ENCODE measurements at regions not wholly inside any gene's neighbourhood (a gene's known extent, or its start where the extent isn't known, plus 50 kb on each side); places are given as distances from the start of the nearest gene placed in this dataset.
"Not testable (repeated sequence)": the region's sequence is repeated elsewhere in the genome, so short reads cannot be mapped to it uniquely, and the experiment has no call there.

DNA sequence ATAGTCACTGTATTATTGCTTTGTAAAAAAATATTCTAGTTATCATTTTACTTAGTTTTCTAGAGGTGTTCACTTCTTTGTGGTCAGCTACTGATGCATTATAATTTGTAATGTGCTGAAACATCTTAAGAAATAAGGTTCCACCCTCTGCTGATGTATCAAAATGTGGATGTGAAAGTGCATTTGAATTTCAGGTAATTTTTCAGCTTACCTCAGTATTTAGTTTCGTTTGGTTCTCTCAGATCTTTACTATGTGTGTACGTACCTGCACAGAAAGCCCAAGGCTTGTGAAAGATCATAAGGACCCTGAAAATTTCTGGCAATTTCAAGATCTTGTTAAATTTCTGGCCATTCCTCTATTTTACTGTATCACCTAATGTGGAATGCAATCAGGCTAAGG lies 542.3 kb upstream of the TPK1 start:
- no peaks in the 10 kb centered on the region for H3K27me3 Mint-ChIP-seq (ENCODE audit: low read depth in 3 of 3)
- H3K4me1 Mint-ChIP-seq, result no peaks in the 10 kb centered on the region
- peaks cover 12 to 31% (median 20%) of the 10 kb centered on the region in 6 donors for H3K9me3 Mint-ChIP-seq
- no peak overlapping the region for H3K27ac Mint-ChIP-seq
- DNase-seq, result no peak
- H3K36me3 Mint-ChIP-seq, result no peaks in the 10 kb centered on the region
- no peak overlapping the region for H3K4me3 Mint-ChIP-seq

GRCh38 chr7:145360511-145361100 lies 524.8 kb upstream of the TPK1 start:
- no peak for DNase-seq
- Mint-ChIP-seq H3K4me3 (no peak overlapping the region), H3K27ac (no peak overlapping the region), H3K27me3 (ENCODE audit: low read depth in 3 of 3) (peaks cover 0 to 3% (median 0%) of the 10 kb centered on the region in 3 donors), H3K4me1 (no peaks in the 10 kb centered on the region), H3K9me3 (peaks cover 12 to 45% (median 22%) of the 10 kb centered on the region in 6 donors), H3K36me3 (peaks cover 0 to 4% (median 0%) of the 10 kb centered on the region in 3 donors)

DNA sequence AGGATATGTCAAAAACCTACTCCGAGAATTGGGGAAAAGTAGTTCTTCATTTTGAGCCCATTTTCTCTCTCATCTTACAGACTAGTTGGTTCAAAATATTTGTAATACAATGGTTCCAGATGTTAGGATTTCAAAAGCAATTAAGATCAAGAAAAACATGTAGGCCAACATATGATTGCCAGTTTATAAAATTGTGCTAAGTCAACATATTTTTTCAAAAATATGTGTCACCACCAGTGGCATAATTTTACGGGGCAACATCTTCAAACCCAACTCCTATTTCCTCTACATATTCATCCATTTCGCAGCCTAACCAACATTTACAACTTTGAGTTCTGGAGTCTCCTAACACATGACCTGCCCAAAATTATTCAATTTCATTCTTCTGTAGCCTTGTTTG lies 514.5 kb upstream of the TPK1 start:
- Mint-ChIP-seq H3K27me3 (ENCODE audit: low read depth in 3 of 3) (no peaks in the 10 kb centered on the region), H3K4me1 (no peaks in the 10 kb centered on the region), H3K4me3 (no peak overlapping the region), H3K9me3 (peaks cover 4 to 29% (median 17%) of the 10 kb centered on the region in 6 donors), H3K36me3 (no peaks in the 10 kb centered on the region), H3K27ac (no peak overlapping the region)
- DNase-seq, result no peak

GRCh38 chr7:145349452-145349851 lies 513.6 kb upstream of the TPK1 start:
- not testable (repeated sequence) for H3K4me3 Mint-ChIP-seq; H3K27ac Mint-ChIP-seq; H3K27me3 Mint-ChIP-seq (ENCODE audit: low read depth in 3 of 3); H3K4me1 Mint-ChIP-seq; H3K36me3 Mint-ChIP-seq; DNase-seq
- H3K9me3 Mint-ChIP-seq, result peaks cover 4 to 29% (median 17%) of the 10 kb centered on the region in 6 donors

DNA sequence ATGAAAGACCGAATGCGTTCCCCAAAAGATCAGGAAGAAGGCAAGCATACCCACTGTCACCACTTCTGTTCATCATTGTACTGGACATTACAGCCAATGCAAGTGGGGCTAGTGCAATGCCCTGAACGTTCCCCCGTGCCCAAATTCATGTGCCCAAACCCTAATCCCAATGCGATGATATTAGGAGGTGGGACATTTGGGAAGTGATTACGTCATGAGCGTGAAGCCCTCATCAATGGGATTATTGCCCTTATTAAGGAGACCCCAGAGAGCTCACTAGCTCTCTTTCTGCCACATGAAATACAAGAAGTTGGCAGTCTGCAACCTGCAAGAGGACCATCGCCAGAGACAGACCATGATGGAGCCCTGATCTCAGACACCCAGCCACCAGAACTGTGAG lies 511.4 kb upstream of the TPK1 start:
- Mint-ChIP-seq H3K9me3 (peaks cover 4 to 28% (median 14%) of the 10 kb centered on the region in 6 donors), H3K36me3 (no peaks in the 10 kb centered on the region), H3K27ac (no peak overlapping the region), H3K4me3 (no peak overlapping the region), H3K27me3 (ENCODE audit: low read depth in 3 of 3) (no peaks in the 10 kb centered on the region), H3K4me1 (no peaks in the 10 kb centered on the region)
- DNase-seq, result no peak

GRCh38 chr7:145339319-145339718 lies 503.5 kb upstream of the TPK1 start:
- Mint-ChIP-seq H3K9me3 (peaks cover 2 to 44% (median 27%) of the 10 kb centered on the region in 6 donors), H3K4me1 (no peaks in the 10 kb centered on the region), H3K27ac (no peak overlapping the region), H3K4me3 (no peak overlapping the region), H3K36me3 (no peaks in the 10 kb centered on the region), H3K27me3 (ENCODE audit: low read depth in 3 of 3) (no peaks in the 10 kb centered on the region)
- no peak for DNase-seq

DNA sequence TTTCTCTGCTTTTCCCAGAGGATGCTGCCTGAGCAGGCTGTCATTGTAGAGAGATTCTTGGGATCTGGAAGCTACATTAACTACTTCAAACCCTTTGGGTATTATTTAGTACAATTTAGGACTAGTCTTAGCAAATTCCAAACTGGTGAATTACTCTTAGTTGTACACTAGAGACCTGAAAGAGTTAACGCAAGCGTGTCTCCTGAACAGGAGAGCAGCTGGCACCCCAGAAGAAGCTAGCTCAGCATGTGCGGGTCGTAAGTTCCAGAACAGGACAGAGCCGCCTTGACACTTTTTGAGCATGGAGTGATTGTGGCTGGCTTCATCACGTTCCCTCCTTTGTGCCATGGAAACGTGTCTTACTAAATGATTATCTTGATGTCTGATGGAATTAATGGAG lies 495.7 kb upstream of the TPK1 start:
- H3K9me3 Mint-ChIP-seq, result peaks cover 4 to 36% (median 22%) of the 10 kb centered on the region in 6 donors

GRCh38 chr7:145331076-145331475 lies 495.2 kb upstream of the TPK1 start:
- DNase-seq, result no peak
- H3K4me1 Mint-ChIP-seq, result no peaks in the 10 kb centered on the region
- H3K4me3 Mint-ChIP-seq, result no peak overlapping the region
- peaks cover 4 to 31% (median 20%) of the 10 kb centered on the region in 6 donors for H3K9me3 Mint-ChIP-seq
- H3K27me3 Mint-ChIP-seq (ENCODE audit: low read depth in 3 of 3), result no peaks in the 10 kb centered on the region
- no peak overlapping the region for H3K27ac Mint-ChIP-seq
- H3K36me3 Mint-ChIP-seq, result no peaks in the 10 kb centered on the region

More for the DNA sequence above, 495.7 kb upstream of the TPK1 start:
- DNase-seq, result no peak
- H3K36me3 Mint-ChIP-seq, result no peaks in the 10 kb centered on the region
- H3K4me1 Mint-ChIP-seq, result no peaks in the 10 kb centered on the region
- no peak overlapping the region for H3K27ac Mint-ChIP-seq
- H3K4me3 Mint-ChIP-seq, result no peak overlapping the region
- H3K27me3 Mint-ChIP-seq (ENCODE audit: low read depth in 3 of 3), result no peaks in the 10 kb centered on the region

DNA sequence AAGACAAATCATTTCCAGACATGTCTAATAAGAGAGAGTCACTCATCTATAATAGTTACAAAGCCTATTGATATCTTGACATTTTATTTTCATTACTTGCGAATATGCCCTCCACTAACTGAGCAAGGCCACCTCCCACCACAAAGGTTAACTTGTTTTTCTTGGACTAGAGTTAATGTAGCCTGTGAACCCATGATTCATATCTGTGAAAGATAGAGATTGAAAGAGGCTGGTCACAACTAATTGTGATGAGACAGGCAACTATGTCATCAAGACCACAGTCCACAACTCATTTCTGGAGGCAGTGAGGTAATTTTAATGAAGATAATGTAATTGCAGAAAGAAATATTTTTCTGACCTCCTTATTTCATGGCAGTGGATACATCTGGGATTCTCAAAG lies 491.8 kb upstream of the TPK1 start:
- Mint-ChIP-seq H3K4me1 (no peaks in the 10 kb centered on the region), H3K27me3 (ENCODE audit: low read depth in 3 of 3) (no peaks in the 10 kb centered on the region), H3K9me3 (peaks cover 2 to 19% (median 10%) of the 10 kb centered on the region in 6 donors), H3K36me3 (no peaks in the 10 kb centered on the region), H3K4me3 (no peak overlapping the region), H3K27ac (no peak overlapping the region)
- DNase-seq, result no peak

DNA sequence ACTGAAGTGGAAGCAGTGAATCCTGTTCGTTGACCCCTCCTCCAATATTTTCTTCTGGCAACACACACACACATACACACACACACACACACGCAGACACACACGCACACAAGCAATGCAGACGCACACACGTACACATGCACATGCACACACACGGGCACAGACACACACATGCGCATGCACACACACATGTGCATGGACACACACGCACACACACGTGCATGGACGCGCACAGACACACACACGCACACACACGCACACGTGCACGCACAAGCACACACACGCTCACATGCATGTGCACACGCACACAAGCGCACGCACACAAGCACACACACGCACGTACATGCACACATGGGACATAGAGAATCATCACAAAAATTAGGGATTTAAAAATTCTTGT lies 488.2 kb upstream of the TPK1 start:
- Mint-ChIP-seq H3K27ac (no peak overlapping the region), H3K9me3 (peaks cover 0 to 9% (median 5%) of the 10 kb centered on the region in 6 donors), H3K4me1 (no peaks in the 10 kb centered on the region), H3K27me3 (ENCODE audit: low read depth in 3 of 3) (no peaks in the 10 kb centered on the region), H3K36me3 (no peaks in the 10 kb centered on the region), H3K4me3 (no peak overlapping the region)
- no peak for DNase-seq

- Mint-ChIP-seq H3K36me3 (no peaks in the 10 kb centered on the region), H3K27ac (no peak overlapping the region), H3K27me3 (ENCODE audit: low read depth in 3 of 3) (no peaks in the 10 kb centered on the region), H3K9me3 (peaks cover 2 to 30% (median 17%) of the 10 kb centered on the region in 6 donors), H3K4me1 (no peaks in the 10 kb centered on the region), H3K4me3 (no peak overlapping the region)
- no peak for DNase-seq
Observed at GRCh38 chr7:145313551-145313950, 477.7 kb upstream of the TPK1 start.

- H3K4me3 Mint-ChIP-seq, result no peak overlapping the region
- no peak overlapping the region for H3K27ac Mint-ChIP-seq
- no peak for DNase-seq
- no peaks in the 10 kb centered on the region for H3K4me1 Mint-ChIP-seq
- H3K9me3 Mint-ChIP-seq, result peaks cover 3 to 28% (median 8%) of the 10 kb centered on the region in 6 donors
- peaks cover 0 to 3% (median 0%) of the 10 kb centered on the region in 3 donors for H3K36me3 Mint-ChIP-seq
- H3K27me3 Mint-ChIP-seq (ENCODE audit: low read depth in 3 of 3), result peaks cover 0 to 3% (median 0%) of the 10 kb centered on the region in 3 donors
Observed at GRCh38 chr7:145293754-145294153, 457.9 kb upstream of the TPK1 start.

GRCh38 chr7:145293228-145293701 lies 457.4 kb upstream of the TPK1 start:
- Mint-ChIP-seq H3K27ac (no peak overlapping the region), H3K36me3 (peaks cover 0 to 3% (median 0%) of the 10 kb centered on the region in 3 donors), H3K9me3 (peaks cover 4 to 25% (median 9%) of the 10 kb centered on the region in 6 donors), H3K4me3 (no peak overlapping the region), H3K27me3 (ENCODE audit: low read depth in 3 of 3) (peaks cover 0 to 3% (median 0%) of the 10 kb centered on the region in 3 donors), H3K4me1 (no peaks in the 10 kb centered on the region)
- no peak for DNase-seq

DNA sequence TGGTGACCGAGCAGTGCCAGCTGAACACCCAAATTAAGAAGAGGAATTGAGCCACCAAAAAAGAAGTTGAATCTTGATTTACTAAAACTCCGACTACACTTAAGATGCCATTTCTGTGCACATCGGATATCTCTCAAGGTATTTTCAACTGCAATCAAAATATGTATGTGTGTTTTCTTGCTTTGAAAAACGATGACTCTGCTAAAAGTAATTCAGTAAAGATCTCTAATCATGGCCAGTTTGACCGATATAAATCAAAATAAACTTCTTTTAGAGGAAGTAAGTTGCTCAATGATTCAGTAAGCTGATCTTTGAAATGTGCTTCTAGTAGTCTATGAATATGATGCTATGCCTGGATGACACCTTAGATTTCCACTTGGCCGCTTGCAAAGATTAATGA lies 453.5 kb upstream of the TPK1 start:
- Mint-ChIP-seq H3K36me3 (peaks cover 0 to 3% (median 0%) of the 10 kb centered on the region in 3 donors), H3K27ac (no peak overlapping the region), H3K9me3 (peaks cover 4 to 21% (median 8%) of the 10 kb centered on the region in 6 donors), H3K4me1 (no peaks in the 10 kb centered on the region), H3K27me3 (ENCODE audit: low read depth in 3 of 3) (peaks cover 0 to 3% (median 0%) of the 10 kb centered on the region in 3 donors), H3K4me3 (no peak overlapping the region)
- no peak for DNase-seq

DNA sequence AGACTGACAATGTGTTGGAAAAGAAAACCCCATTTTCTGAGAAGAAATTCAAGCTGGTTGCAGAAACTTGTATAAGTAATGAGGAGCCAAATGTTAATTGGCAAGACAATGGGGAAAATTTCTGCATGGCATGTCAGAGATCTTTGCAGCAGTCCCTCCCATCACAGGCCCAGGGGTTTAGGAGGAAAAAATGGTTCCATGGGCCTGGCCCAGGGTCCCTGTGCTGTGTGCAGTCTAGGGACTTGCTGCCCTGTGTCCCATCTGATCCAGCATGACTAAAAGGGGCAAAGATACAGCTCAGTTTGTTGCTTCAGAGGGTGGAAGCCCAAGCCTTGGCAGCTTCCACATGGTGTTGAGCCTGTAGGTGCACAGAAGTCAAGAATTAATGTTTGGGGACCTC lies 440.3 kb upstream of the TPK1 start:
- H3K4me3 Mint-ChIP-seq, result no peak overlapping the region
- H3K27ac Mint-ChIP-seq, result no peak overlapping the region
- H3K9me3 Mint-ChIP-seq, result peaks cover 13 to 52% (median 30%) of the 10 kb centered on the region in 6 donors

More for the DNA sequence above, 440.3 kb upstream of the TPK1 start:
- Mint-ChIP-seq H3K36me3 (no peaks in the 10 kb centered on the region), H3K27me3 (ENCODE audit: low read depth in 3 of 3) (peaks cover 0 to 1% (median 0%) of the 10 kb centered on the region in 3 donors), H3K4me1 (no peaks in the 10 kb centered on the region)
- no peak for DNase-seq

Measured in immature natural killer cell (primary cell).